ENCODE measurements at regions not wholly inside any gene's neighbourhood (a gene's known extent, or its start where the extent isn't known, plus 50 kb on each side); places are given as distances from the start of the nearest gene placed in this dataset.

GRCh38 chr13:111941845-111942447, 125.0 kb upstream of the SOX1 start (continued):
- no peak for TF ChIP-seq TEAD4 (IDR thresholded peaks at IDR 0.05; ENCODE audit: borderline replicate concordance, insufficient read depth)
- no peak for TF ChIP-seq GABPA (IDR thresholded peaks at IDR 0.05; ENCODE audit: low read depth)
- TF ChIP-seq USF2 (IDR thresholded peaks at IDR 0.05; ENCODE audit: borderline replicate concordance, low read depth, low read length) = no peak

- 5% methylated on average over 13 of the region's 18 CpGs for WGBS (ENCODE audit: low lambda C conversion rate)
- no peaks in the 10 kb centered on the region for H3K36me3 ChIP-seq (replicated peaks in 1 of 2; ENCODE audit: control insufficient read depth in 1 of 2, insufficient read depth in 2 of 2, low read length in 1 of 2)
- H3F3A ChIP-seq (replicated peaks; ENCODE audit: insufficient read depth) = no peaks in the 10 kb centered on the region
- POLR2A ChIA-PET = no interaction called here
- H3K27ac ChIP-seq (ENCODE audit: low read depth in 2 of 2, low read length in 1 of 2) = no peak overlapping the region
- no peaks in the 10 kb centered on the region for H3K79me2 ChIP-seq (ENCODE audit: insufficient read depth)
- H3K9ac ChIP-seq = no peak overlapping the region
- H3K4me3 ChIP-seq (ENCODE audit: low read depth in 2 of 2, low read length in 1 of 2) = no peak overlapping the region
- TF ChIP-seq POLR2AphosphoS5 (IDR thresholded peaks at IDR 0.05; ENCODE audit: low read depth, low read length) (no peak), TAF1 (IDR thresholded peaks at IDR 0.05; ENCODE audit: borderline replicate concordance, low read depth, low read length) (no peak), MXI1 (IDR thresholded peaks at IDR 0.05; ENCODE audit: low read depth, low read length) (no peak), USF2 (IDR thresholded peaks at IDR 0.05; ENCODE audit: borderline replicate concordance, low read depth, low read length) (no peak), USF1 (IDR thresholded peaks at IDR 0.05; ENCODE audit: borderline replicate concordance, low read depth) (no peak), RFX5 (IDR thresholded peaks at IDR 0.05; ENCODE audit: low read length) (no peak), TEAD4 (IDR thresholded peaks at IDR 0.05; ENCODE audit: borderline replicate concordance, insufficient read depth) (no peak), CHD2 (IDR thresholded peaks at IDR 0.05; ENCODE audit: low read length, partially characterized antibody) (no peak), PBX3 (IDR thresholded peaks at IDR 0.05) (no peak), RAD21 (IDR thresholded peaks at IDR 0.05; ENCODE audit: low read length) (no peak), SIN3A (IDR thresholded peaks at IDR 0.05; ENCODE audit: borderline replicate concordance, low read depth, low read length) (no peak), YY1 (IDR thresholded peaks at IDR 0.05; ENCODE audit: low read depth) (no peak), JUND (IDR thresholded peaks at IDR 0.05) (no peak)
- H3K9me3 ChIP-seq = no peaks in the 10 kb centered on the region
- no peaks in the 10 kb centered on the region for H3K4me1 ChIP-seq (ENCODE audit: control insufficient read depth in 1 of 2, insufficient read depth in 2 of 2, low read depth in 1 of 2, low read length in 1 of 2)
- no peaks in the 10 kb centered on the region; the same call in 1 of the 2 replicates for H3K27me3 ChIP-seq (ENCODE audit: insufficient read depth)
- no peaks in the 10 kb centered on the region for H4K20me1 ChIP-seq (ENCODE audit: insufficient read depth)
- H3K9me2 ChIP-seq = no peaks in the 10 kb centered on the region
- no peak for DNase-seq
- no peak overlapping the region for H3K4me2 ChIP-seq
- CTCF ChIA-PET = no interaction called here
- no peak overlapping the region for H2AFZ ChIP-seq (ENCODE audit: low read depth)
Observed at GRCh38 chr13:111943229-111943795, 123.6 kb upstream of the SOX1 start.

Measured in SK-N-SH (cell line).